ENCODE measurements at regions not wholly inside any gene's neighbourhood (a gene's known extent, or its start where the extent isn't known, plus 50 kb on each side); places are given as distances from the start of the nearest gene placed in this dataset.
"Not testable (repeated sequence)": the region's sequence is repeated elsewhere in the genome, so short reads cannot be mapped to it uniquely, and the experiment has no call there.

GRCh38 chr3:5811016-5811415, 623.5 kb downstream of the EDEM1 start:
- DNase-seq (ENCODE audit: low read depth in 3 of 3) = no peak

- no peak for DNase-seq (ENCODE audit: low read depth in 3 of 3)
Observed at GRCh38 chr3:5813521-5813920, 626.0 kb downstream of the EDEM1 start.

- no peak for DNase-seq (ENCODE audit: low read depth in 3 of 3)
Observed at GRCh38 chr3:5822843-5823242, 635.3 kb downstream of the EDEM1 start.

GRCh38 chr3:5826467-5826866, 639.0 kb downstream of the EDEM1 start:
- no peak for DNase-seq (ENCODE audit: low read depth in 3 of 3)

DNA sequence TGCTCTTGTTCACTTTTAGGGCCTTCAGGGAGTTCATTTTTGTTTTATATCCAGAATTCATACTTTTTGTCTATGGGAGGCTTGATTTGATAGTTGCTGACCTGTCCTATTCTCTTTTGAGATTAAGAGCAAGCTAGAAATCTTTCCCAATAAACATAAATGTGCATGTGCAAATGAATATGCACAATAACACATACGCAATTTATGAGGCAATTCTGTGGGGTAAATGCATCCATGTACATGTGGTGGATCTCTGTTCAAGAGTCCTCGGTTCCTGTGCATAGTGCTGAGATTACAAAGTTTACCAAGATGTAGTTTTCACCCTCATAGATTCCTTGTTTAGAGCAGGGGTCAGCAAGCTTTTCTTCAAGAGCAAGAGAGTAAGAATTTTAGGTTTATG, 640.7 kb downstream of the EDEM1 start:
- no peak for DNase-seq (ENCODE audit: low read depth in 3 of 3)

DNA sequence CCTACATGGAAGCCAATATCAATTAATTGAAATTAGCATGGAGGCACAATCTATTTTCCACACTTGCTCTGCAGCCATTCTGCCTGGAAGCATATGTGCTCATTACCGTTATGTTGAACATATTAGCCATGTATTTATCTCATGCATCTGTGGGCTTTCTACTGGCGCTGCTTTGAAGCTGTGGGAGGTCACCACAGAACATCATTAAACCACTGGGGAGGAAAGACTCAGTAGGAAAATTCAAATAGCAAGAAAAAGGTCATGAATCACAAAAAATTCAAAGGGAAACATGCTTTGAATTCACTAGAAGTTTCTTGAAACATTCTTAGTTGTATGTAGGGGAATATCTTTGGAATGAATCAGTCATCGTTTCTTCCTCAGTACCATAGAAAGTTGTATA, 652.5 kb downstream of the EDEM1 start:
- DNase-seq (ENCODE audit: low read depth in 3 of 3) = no peak

- no peak for DNase-seq (ENCODE audit: low read depth in 3 of 3)
Observed at GRCh38 chr3:5841599-5841998, 654.1 kb downstream of the EDEM1 start.

GRCh38 chr3:5846261-5846660, 658.8 kb downstream of the EDEM1 start:
- no peak for DNase-seq (ENCODE audit: low read depth in 3 of 3)

- DNase-seq (ENCODE audit: low read depth in 3 of 3) = no peak
Observed at GRCh38 chr3:5861151-5861550, 673.6 kb downstream of the EDEM1 start.

DNA sequence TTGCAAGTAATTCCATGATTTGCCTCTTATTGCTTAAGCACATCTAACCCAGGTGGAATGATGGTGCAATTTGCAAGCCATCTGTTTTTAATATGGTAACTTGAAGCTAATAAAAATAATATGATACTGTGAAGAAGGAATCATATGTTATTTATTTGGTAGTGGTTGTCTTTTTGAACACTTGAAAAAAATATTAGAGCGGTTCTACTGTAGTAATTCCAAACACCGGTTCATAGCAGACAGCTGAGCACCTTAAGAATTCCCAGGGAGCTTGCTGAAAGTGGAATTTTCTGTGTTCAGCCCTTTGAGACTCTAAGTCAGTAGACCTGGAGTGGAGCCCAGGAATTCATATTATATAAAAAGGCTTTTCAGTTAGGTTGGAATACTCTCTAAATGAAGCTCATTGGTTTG, 687.4 kb downstream of the EDEM1 start:
- DNase-seq (ENCODE audit: low read depth in 3 of 3) = no peak

GRCh38 chr3:5888851-5889250, 701.3 kb downstream of the EDEM1 start:
- no peak for DNase-seq (ENCODE audit: low read depth in 3 of 3)

- no peak for DNase-seq (ENCODE audit: low read depth in 3 of 3)
Observed at GRCh38 chr3:5889374-5889773, 701.9 kb downstream of the EDEM1 start.

- DNase-seq (ENCODE audit: low read depth in 3 of 3) = no peak
Observed at GRCh38 chr3:5891711-5892110, 704.2 kb downstream of the EDEM1 start.

- DNase-seq (ENCODE audit: low read depth in 3 of 3) = no peak
Observed at GRCh38 chr3:5898106-5898505, 710.6 kb downstream of the EDEM1 start.

- DNase-seq (ENCODE audit: low read depth in 3 of 3) = no peak
Observed at GRCh38 chr3:5899014-5899761, 711.7 kb downstream of the EDEM1 start.

- DNase-seq (ENCODE audit: low read depth in 3 of 3) = no peak
Observed at GRCh38 chr3:5917932-5918331, 730.4 kb downstream of the EDEM1 start.

DNA sequence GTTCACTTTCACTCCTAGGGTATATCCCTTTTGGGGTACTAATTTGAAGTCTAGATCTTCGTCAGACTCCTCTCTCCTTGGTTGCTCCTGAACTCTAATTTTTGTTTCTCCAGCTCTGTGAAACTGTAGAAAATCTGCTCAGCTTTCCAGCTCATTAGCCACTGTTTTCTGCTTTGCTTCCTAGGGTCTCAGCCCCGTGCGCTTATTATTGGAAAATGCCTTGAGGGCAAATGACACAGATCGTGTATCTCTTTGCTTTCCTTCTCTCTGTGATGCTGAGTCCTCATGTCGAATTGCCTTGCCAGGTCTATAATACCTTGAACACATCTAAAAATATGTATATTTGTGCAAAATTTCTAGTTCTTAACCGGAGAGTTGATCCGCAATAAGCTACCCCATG, 731.1 kb downstream of the EDEM1 start:
- DNase-seq (ENCODE audit: low read depth in 3 of 3) = no peak

DNA sequence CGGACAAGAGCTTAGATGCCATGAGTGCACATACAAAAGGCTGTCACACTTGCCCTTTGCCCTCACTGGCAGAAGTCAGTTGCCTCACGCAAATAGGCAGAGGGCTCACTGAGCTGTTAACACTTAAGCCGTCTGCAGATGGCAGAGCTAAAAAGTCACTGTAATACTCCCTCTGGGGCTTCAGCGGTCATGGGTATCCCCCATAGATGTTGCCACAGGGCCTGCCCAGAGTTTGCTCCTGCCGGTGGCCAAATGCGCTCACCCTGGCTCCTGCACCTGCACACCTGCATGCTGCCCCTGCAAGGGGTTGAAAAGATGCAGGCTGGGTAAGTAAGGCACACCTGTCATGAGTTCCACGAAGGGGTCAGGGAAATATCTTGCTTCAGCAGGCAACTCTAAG, 741.5 kb downstream of the EDEM1 start:
- no peak for DNase-seq (ENCODE audit: low read depth in 3 of 3)

GRCh38 chr3:5944061-5944460, 756.6 kb downstream of the EDEM1 start:
- DNase-seq (ENCODE audit: low read depth in 3 of 3) = not testable (repeated sequence)

GRCh38 chr3:5948084-5948483, 760.6 kb downstream of the EDEM1 start:
- no peak for DNase-seq (ENCODE audit: low read depth in 3 of 3)

DNA sequence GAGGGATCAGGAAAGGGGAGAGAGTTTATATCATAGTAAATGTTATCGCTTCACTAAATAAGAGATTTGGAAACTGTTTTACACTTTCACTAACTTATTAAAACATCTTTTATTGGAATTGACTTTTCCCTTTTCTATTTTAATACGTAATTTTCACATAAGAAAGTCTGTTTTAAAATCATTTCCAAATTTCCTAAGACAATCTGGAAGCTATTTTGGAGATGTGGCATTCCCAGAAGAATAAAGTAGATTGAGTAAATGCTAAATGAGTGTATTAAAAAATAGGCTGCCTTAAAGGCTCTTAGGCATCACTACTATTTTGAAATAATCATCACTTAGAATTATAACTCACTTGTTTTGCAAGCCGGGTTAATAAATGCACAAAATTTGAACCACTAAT, 763.5 kb downstream of the EDEM1 start:
- DNase-seq (ENCODE audit: low read depth in 3 of 3) = no peak

DNA sequence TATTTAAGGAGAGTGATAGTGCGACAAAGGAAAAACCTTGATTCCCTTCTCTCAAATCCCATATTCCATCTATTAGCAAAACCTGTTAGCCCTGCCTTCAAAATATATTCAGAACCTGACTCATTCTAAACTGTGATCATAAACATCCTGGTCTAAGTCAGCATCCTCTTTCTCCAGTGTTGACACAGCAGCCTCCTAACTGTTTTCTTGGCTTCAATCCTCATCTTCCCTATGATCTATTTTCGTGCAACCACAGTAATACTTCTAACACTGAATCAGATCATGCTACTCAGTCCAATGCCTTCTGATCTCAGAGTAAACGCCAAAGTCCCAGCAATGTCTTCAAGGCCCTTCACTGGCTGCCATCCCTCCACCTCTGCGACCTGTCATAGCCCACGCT, 785.1 kb downstream of the EDEM1 start:
- DNase-seq (ENCODE audit: low read depth in 3 of 3) = no peak

DNA sequence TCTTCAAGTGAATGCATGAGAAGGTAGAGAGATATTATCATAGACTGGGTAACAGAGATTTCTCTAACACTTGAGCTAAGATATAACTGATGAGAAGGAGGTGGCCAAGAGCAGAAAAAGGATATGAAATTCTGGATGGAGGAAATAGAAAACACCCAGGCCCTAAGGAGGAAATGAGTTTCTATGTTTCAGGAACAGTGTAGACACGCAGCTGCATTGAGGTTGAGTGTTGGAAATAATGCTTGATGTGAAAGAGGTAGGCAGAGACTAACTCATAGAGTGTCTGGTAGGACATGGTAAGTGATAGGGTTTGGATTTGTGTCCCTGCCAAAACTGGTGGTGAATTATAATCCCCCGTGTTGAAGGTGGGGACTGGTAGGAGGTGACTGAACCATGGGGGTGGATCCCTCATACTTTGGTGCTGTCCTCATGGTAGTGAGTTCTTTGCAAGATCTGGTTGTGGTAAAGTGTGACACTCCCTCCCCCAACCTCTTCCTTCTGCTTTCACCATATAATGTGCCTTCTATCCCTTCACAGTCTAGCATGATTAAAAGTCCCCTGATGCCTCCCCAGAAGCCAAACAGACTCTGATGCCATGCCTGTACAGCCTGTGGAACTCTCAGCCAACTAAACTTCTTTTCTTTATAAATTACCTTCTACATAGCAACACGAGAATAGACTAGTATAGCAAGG, 787.3 kb downstream of the EDEM1 start:
- no peak for DNase-seq (ENCODE audit: low read depth in 3 of 3)

DNA sequence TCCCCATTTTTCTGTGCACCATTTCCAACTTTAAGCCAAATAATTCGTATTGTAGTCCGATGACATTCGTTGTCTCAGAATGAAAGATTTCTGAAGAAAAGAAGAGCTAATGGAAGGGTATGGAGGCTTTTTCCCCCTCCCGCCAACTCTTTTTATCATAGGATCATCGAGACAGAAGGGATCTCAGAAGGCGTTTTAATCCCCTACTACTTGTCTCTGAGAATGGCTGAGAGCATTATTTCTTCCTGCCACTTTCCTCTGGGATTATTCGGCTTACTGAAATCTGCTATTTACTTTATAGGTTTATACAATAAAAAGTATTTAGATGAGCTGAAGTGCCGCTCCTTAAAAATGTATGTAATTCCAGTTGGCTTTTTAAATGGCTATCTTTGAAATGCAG, 789.8 kb downstream of the EDEM1 start:
- no peak for DNase-seq (ENCODE audit: low read depth in 3 of 3)
